ENCODE measurements at regions not wholly inside any gene's neighbourhood (a gene's known extent, or its start where the extent isn't known, plus 50 kb on each side); places are given as distances from the start of the nearest gene placed in this dataset. TPM values are rescaled to one million over a fixed set of nuclear protein-coding genes. Genes with fewer than 3 reads are reported as not detected.

Small RNA genes lying in the stretch of these regions (small RNA-seq; reads per million reads assigned to genes)
- gene AC025281.1 (ENCODE audit: low replicate concordance) (not detected), gene RNA5SP428 (ENCODE audit: low replicate concordance) (not detected)
